WTC11 (cell line): ENCODE measurements at regions not wholly inside any gene's neighbourhood (a gene's known extent, or its start where the extent isn't known, plus 50 kb on each side); places are given as distances from the start of the nearest gene placed in this dataset.

ENCODE experiments used
- ATAC-seq: fragments of 200-7000 bp; cut with Tn5 transposase; 2 replicates; pipeline ENCODE4 v1.10.0; 2021; ENCODE audit warnings: mild to moderate bottlenecking, moderate library complexity
- CTCF ChIA-PET: fragments of 300-600 bp; sonication (Branson Sonifier 250); formaldehyde crosslinking; loops from one replicate; lab custom pipeline; 2021; ENCODE audit warnings: antibody characterized with exemption; lab: Charles Lee
- POLR2A ChIA-PET: fragments of 350-600 bp; sonication (Branson Sonifier 250); formaldehyde crosslinking; loops from one replicate; lab custom pipeline; 2021; ENCODE audit warnings: antibody characterized with exemption; lab: Charles Lee
- DNase-seq: peaks from one replicate; pipeline ENCODE4 v3.0.0; 2021; ENCODE audit warnings: low spot score
- H3K27ac Mint-ChIP-seq: 2 replicates; pipeline ENCODE4 v1.8.0; 2021; ENCODE audit warnings: mixed read lengths
- H3K27me3 Mint-ChIP-seq: 2 replicates; pipeline ENCODE4 v1.8.0; 2021; ENCODE audit warnings: low read depth, mild to moderate bottlenecking, moderate library complexity, mixed read lengths
- H3K36me3 Mint-ChIP-seq: 2 replicates; pipeline ENCODE4 v1.8.0; 2021; ENCODE audit warnings: mixed read lengths
- H3K4me1 Mint-ChIP-seq: 2 replicates; pipeline ENCODE4 v1.8.0; 2022; ENCODE audit warnings: mixed read lengths
- H3K4me3 Mint-ChIP-seq: 2 replicates; pipeline ENCODE4 v1.8.0; 2021; ENCODE audit warnings: mild to moderate bottlenecking, moderate library complexity, mixed read lengths
- H3K9me3 Mint-ChIP-seq: 2 replicates; pipeline ENCODE4 v1.8.0; 2021; ENCODE audit warnings: mixed read lengths
- CREM ChIP-seq: sonication (generic); formaldehyde crosslinking; IDR thresholded peaks from 2 replicates; pipeline ENCODE4 v1.8.1; 2022; ENCODE audit warnings: mild to moderate bottlenecking, missing genetic modification reagents, moderate library complexity
- EMX1 ChIP-seq: fragments of 250-450 bp; sonication (Bioruptor Pico); IDR thresholded peaks from 2 replicates; pipeline ENCODE4 v1.8.0; 2021; ENCODE audit warnings: mild to moderate bottlenecking
- ETV6 ChIP-seq: sonication (generic); formaldehyde crosslinking; IDR thresholded peaks from 2 replicates; pipeline ENCODE4 v1.8.1; 2022; ENCODE audit warnings: mild to moderate bottlenecking, missing genetic modification reagents
- GABPB1 ChIP-seq: sonication (generic); formaldehyde crosslinking; IDR thresholded peaks from 2 replicates; pipeline ENCODE4 v1.8.1; 2023; ENCODE audit warnings: mild to moderate bottlenecking, missing genetic modification reagents
- GTF2I ChIP-seq: fragments of 250-450 bp; sonication (Bioruptor Pico); conservative IDR thresholded peaks from 2 replicates; pipeline ENCODE4 v1.4.0; 2021; ENCODE audit warnings: mild to moderate bottlenecking
- JUN ChIP-seq: sonication (generic); formaldehyde crosslinking; IDR thresholded peaks from 2 replicates; pipeline ENCODE4 v1.8.0; 2023; ENCODE audit warnings: mild to moderate bottlenecking, missing genetic modification reagents
- KAT7 ChIP-seq: sonication (generic); formaldehyde crosslinking; IDR thresholded peaks from 2 replicates; pipeline ENCODE4 v1.8.1; 2023; ENCODE audit warnings: missing genetic modification reagents, mild to moderate bottlenecking, borderline replicate concordance
- MXD4 ChIP-seq: fragments of 250-450 bp; sonication (Bioruptor Pico); IDR thresholded peaks from 2 replicates; pipeline ENCODE4 v1.8.0; 2021; ENCODE audit warnings: mild to moderate bottlenecking, moderate library complexity, borderline replicate concordance
- NFATC4 ChIP-seq: fragments of 250-450 bp; sonication (Bioruptor Pico); IDR thresholded peaks from 2 replicates; pipeline ENCODE4 v1.9.0; 2021; ENCODE audit warnings: mild to moderate bottlenecking
- SMAD4 ChIP-seq: sonication (generic); formaldehyde crosslinking; IDR thresholded peaks from 2 replicates; pipeline ENCODE4 v1.8.0; 2022; ENCODE audit warnings: mild to moderate bottlenecking, missing genetic modification reagents
- TCF7 ChIP-seq: sonication (generic); formaldehyde crosslinking; IDR thresholded peaks from 2 replicates; pipeline ENCODE4 v1.8.0; 2022; ENCODE audit warnings: mild to moderate bottlenecking, low read depth, missing genetic modification reagents, moderate library complexity
- TEAD1 ChIP-seq: sonication (generic); formaldehyde crosslinking; IDR thresholded peaks from 2 replicates; pipeline ENCODE4 v1.8.0; 2022; ENCODE audit warnings: mild to moderate bottlenecking, missing genetic modification reagents
- ZNF138 ChIP-seq: sonication (generic); formaldehyde crosslinking; conservative IDR thresholded peaks from 2 replicates; pipeline ENCODE4 v1.8.1; 2022; ENCODE audit warnings: mild to moderate bottlenecking, moderate library complexity, missing genetic modification reagents
- ZNF219 ChIP-seq: sonication (generic); formaldehyde crosslinking; IDR thresholded peaks from 2 replicates; pipeline ENCODE4 v1.8.0; 2023; ENCODE audit warnings: missing genetic modification reagents, mild to moderate bottlenecking, borderline replicate concordance
- ZNF263 ChIP-seq: sonication (generic); formaldehyde crosslinking; IDR thresholded peaks from 2 replicates; pipeline ENCODE4 v1.8.1; 2022; ENCODE audit warnings: low read depth, mild to moderate bottlenecking, moderate library complexity, missing genetic modification reagents
- ZNF317 ChIP-seq: sonication (generic); formaldehyde crosslinking; IDR thresholded peaks from 2 replicates; pipeline ENCODE4 v1.8.1; 2023; ENCODE audit warnings: low read depth, mild to moderate bottlenecking, moderate library complexity, missing genetic modification reagents, borderline replicate concordance
- ZNF423 ChIP-seq: fragments of 250-450 bp; sonication (Bioruptor Pico); IDR thresholded peaks from 2 replicates; pipeline ENCODE4 v2.1.2; 2022; ENCODE audit warnings: mild to moderate bottlenecking, moderate library complexity
- TF ChIP-seq, protein P1 (sequence below): sonication (generic); formaldehyde crosslinking; IDR thresholded peaks from 2 replicates; pipeline ENCODE4 v1.8.1; 2022; ENCODE audit warnings: missing genetic modification reagents, borderline replicate concordance
- TF ChIP-seq, protein P2 (sequence below): sonication (generic); formaldehyde crosslinking; IDR thresholded peaks from 2 replicates; pipeline ENCODE4 v1.8.0; 2022; ENCODE audit warnings: mild to moderate bottlenecking, missing genetic modification reagents
- TF ChIP-seq, protein P3 (sequence below): fragments of 200-600 bp; IDR thresholded peaks from 2 replicates; pipeline ENCODE4 v1.8.0; 2022; ENCODE audit warnings: antibody characterized with exemption
- TF ChIP-seq, protein P4 (sequence below): sonication (generic); formaldehyde crosslinking; conservative IDR thresholded peaks from 2 replicates; pipeline ENCODE4 v1.8.1; 2022; ENCODE audit warnings: mild to moderate bottlenecking, missing genetic modification reagents
- TF ChIP-seq, protein P5 (sequence below): fragments of 250-450 bp; sonication (Bioruptor Pico); conservative IDR thresholded peaks from 2 replicates; pipeline ENCODE4 v1.9.0; 2021; ENCODE audit warnings: mild to moderate bottlenecking
- TF ChIP-seq, protein P6 (sequence below): sonication (generic); formaldehyde crosslinking; IDR thresholded peaks from 2 replicates; pipeline ENCODE4 v1.8.1; 2022; ENCODE audit warnings: mild to moderate bottlenecking, missing genetic modification reagents, moderate library complexity, borderline replicate concordance
- TF ChIP-seq, protein P7 (sequence below): sonication (generic); formaldehyde crosslinking; IDR thresholded peaks from 2 replicates; pipeline ENCODE4 v1.8.1; 2023; ENCODE audit warnings: mild to moderate bottlenecking, missing genetic modification reagents, moderate library complexity

DNA sequence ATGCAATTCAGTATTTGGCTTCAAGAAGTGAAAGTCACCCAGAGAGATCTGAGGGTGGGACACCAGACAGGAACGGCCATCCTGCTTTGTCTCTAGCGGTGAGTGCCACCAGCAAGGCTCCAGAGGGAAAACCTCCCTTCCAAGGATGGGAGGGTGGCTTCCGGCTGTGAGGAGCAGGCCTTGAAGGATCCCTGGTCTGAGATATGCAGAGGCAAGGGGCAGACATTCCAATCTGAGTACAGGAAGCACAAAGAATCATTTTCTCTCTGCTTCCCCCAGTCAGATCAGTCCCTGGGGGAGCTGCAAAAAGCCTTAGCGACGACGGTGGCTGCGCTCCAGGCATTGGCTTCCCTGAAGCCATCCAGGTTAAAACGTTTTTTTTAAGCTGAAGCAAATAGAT, 167.4 kb downstream of the TEX36 start:
- DNase-seq (no peak), ATAC-seq (peak; percentile 57)
- Mint-ChIP-seq H3K4me3 (no peak overlapping the region), H3K4me1 (peaks cover 31% of the 10 kb centered on the region), H3K36me3 (peaks cover 18% of the 10 kb centered on the region), H3K27ac (no peak overlapping the region), H3K9me3 (peaks cover 33% of the 10 kb centered on the region), H3K27me3 (no peaks in the 10 kb centered on the region)
- TF ChIP-seq NFATC4 (CRISPR knock-in tag) (no peak), EMX1 (CRISPR knock-in tag) (no peak), ZNF138 (CRISPR knock-in tag) (no peak), CREM (CRISPR knock-in tag) (no peak)
- TF ChIP-seq, protein P1, sequence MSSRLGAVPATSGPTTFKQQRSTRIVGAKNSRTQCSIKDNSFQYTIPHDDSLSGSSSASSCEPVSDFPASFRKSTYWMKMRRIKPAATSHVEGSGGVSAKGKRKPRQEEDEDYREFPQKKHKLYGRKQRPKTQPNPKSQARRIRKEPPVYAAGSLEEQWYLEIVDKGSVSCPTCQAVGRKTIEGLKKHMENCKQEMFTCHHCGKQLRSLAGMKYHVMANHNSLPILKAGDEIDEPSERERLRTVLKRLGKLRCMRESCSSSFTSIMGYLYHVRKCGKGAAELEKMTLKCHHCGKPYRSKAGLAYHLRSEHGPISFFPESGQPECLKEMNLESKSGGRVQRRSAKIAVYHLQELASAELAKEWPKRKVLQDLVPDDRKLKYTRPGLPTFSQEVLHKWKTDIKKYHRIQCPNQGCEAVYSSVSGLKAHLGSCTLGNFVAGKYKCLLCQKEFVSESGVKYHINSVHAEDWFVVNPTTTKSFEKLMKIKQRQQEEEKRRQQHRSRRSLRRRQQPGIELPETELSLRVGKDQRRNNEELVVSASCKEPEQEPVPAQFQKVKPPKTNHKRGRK (CRISPR knock-in tag), result no peak
- TF ChIP-seq, protein P2, sequence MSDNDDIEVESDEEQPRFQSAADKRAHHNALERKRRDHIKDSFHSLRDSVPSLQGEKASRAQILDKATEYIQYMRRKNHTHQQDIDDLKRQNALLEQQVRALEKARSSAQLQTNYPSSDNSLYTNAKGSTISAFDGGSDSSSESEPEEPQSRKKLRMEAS (CRISPR knock-in tag), result no peak
- ChIA-PET POLR2A (no interaction called here), CTCF (no interaction called here)

DNA sequence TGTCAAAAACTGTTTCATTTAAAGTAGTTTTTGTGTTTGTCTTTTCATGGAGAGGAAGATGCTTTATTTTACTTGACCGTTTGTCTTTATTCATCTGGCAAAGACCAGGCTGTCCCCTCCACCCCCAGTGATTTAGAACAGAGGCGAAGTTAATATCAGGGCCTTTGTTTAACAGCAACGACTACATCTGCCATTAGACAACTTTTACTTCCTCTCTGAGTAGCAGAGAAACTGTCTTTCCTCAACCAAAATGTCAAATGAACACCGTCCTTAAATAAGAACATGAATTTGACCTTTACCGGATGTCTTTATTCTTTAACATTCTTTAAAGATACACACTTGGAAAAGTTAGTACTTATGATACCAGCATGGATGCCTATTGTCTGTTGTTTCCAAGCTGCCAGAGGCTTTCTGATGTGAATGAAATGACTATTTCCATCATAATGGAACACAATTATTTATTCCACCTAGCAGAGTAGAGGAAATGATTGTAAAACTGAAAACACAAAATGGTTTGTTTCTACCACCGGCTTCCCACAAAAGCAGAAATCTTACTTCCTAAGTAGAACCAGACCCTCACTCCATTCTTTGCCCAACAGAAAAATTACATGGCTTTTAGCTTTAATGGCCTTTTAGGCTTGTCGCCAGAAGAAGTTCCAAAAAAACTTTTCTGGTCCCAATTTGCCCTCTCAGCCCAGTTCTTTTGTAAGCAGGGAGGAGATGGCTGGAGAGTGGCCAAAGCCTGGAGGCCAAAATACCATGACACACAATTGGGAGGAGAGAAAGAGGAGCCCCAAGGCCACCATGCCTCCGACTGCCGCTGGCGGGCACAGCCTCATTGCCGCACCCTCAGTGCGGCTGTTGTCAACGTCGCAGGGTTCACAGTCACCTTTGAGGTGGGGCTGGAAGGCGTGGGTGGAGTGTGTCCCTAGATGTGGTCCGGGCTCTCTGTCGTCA, 168.5 kb downstream of the TEX36 start:
- POLR2A ChIA-PET, result no interaction called here

DNA sequence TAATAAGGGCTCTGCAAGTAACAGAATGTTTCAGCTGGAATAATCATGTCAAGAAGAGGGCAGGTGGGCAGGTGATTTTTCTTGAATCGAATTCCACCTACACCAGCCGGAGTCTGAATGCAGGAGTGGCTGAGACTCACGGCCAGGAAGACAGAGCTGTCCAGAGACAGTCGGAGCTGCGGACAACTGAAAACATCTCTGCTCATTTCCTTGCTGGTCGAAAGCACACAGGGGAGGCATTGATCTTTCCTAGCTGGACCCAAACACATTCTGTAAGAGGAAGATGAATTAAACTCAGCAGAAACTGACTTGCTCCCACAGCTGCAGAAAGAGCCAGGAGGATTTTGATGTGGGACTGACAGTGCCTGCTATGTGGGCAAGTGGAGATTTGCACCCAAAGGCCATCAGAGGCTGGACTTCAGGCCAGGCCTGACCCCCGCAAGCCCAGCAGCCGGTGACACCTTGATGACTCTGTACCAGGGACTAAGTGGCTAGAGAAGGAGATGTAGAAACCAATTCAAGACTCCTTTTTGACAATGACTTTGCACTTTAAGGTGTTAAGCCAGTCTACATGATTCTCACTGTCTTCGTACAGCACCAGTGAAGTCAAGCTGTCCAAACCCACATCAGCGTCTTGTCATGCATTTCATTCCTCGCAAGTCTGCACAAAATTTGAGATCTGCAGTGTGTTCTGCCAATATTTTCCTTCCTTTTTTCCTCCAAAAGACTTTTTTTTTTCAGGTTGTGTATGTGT, 169.4 kb downstream of the TEX36 start:
- H3K27me3 Mint-ChIP-seq, result no peaks in the 10 kb centered on the region
- POLR2A ChIA-PET, result no interaction called here
- no peak overlapping the region for H3K4me3 Mint-ChIP-seq
- ATAC-seq, result no peak; the same call in 1 of the 2 replicates
- H3K4me1 Mint-ChIP-seq, result peaks cover 38% of the 10 kb centered on the region
- peaks cover 33% of the 10 kb centered on the region for H3K9me3 Mint-ChIP-seq
- peak overlapping the region; percentile 19; the same call in 1 of the 2 replicates for H3K27ac Mint-ChIP-seq
- no peak for DNase-seq
- CTCF ChIA-PET, result interaction anchor here (2.3 kb wide), 1 partner anchor 8 kb away, joined by 14 read pairs; no protein-coding TSS in a partner anchor
- peaks cover 24% of the 10 kb centered on the region for H3K36me3 Mint-ChIP-seq
- no peak for TF ChIP-seq ZNF219 (CRISPR knock-in tag)
- TF ChIP-seq, protein P3, sequence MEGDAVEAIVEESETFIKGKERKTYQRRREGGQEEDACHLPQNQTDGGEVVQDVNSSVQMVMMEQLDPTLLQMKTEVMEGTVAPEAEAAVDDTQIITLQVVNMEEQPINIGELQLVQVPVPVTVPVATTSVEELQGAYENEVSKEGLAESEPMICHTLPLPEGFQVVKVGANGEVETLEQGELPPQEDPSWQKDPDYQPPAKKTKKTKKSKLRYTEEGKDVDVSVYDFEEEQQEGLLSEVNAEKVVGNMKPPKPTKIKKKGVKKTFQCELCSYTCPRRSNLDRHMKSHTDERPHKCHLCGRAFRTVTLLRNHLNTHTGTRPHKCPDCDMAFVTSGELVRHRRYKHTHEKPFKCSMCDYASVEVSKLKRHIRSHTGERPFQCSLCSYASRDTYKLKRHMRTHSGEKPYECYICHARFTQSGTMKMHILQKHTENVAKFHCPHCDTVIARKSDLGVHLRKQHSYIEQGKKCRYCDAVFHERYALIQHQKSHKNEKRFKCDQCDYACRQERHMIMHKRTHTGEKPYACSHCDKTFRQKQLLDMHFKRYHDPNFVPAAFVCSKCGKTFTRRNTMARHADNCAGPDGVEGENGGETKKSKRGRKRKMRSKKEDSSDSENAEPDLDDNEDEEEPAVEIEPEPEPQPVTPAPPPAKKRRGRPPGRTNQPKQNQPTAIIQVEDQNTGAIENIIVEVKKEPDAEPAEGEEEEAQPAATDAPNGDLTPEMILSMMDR, result no peak
- TF ChIP-seq ETV6 (CRISPR knock-in tag), result no peak
- TF ChIP-seq ZNF138 (CRISPR knock-in tag), result no peak
- no peak for TF ChIP-seq KAT7 (CRISPR knock-in tag)
- no peak for TF ChIP-seq ZNF263 (CRISPR knock-in tag)
- TF ChIP-seq ZNF423 (CRISPR knock-in tag), result no peak
- TF ChIP-seq, protein P4, sequence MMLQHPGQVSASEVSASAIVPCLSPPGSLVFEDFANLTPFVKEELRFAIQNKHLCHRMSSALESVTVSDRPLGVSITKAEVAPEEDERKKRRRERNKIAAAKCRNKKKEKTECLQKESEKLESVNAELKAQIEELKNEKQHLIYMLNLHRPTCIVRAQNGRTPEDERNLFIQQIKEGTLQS (CRISPR knock-in tag), result no peak
- TF ChIP-seq, protein P5, sequence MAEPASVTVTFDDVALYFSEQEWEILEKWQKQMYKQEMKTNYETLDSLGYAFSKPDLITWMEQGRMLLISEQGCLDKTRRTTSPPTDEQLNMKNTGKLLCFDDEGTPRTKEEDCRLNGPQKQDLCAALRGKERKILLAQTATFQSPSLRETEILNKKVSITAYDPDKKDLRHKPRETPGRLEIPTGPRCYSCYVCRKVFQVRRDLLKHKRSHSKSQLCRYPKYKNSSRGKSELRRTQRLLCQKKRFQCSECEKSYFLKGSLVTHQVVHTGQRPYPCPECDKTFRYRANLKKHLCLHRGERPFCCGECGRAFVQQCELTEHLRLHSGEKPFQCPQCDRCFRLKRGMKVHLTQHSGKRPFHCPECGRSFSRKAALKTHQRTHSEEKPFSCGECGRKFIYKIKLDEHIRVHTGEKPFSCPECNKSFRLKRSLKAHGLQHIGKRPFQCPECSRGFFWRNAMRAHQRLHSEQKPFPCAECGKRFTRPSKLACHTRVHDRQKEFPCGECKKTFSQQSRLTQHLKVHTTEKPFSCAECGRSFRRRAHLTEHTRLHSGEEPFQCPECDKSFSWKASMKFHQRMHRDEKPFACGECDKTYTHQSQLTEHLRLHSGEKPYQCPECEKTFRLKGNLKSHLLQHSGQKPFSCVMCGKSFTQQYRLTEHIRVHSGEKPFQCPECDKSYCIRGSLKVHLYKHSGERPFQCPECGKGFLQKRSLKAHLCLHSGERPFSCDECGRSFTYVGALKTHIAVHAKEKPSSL, result no peak
- no peak for TF ChIP-seq SMAD4
- TF ChIP-seq GTF2I, result no peak
- no peak for TF ChIP-seq JUN (CRISPR knock-in tag)
- TF ChIP-seq EMX1 (CRISPR knock-in tag), result no peak

More for the DNA sequence above, 168.5 kb downstream of the TEX36 start:
- H3K27ac Mint-ChIP-seq, result 0 out of 2 replicates have a peak overlapping the region, but pooled peaks have one; percentile 46
- H3K4me3 Mint-ChIP-seq, result peak overlapping the region; percentile 0; the same call in 1 of the 2 replicates
- H3K27me3 Mint-ChIP-seq, result no peaks in the 10 kb centered on the region
- CTCF ChIA-PET, result interaction anchor here (2.3 kb wide), 1 partner anchor 7 kb away, joined by 14 read pairs; no protein-coding TSS in a partner anchor
- peaks cover 38% of the 10 kb centered on the region for H3K4me1 Mint-ChIP-seq
- DNase-seq (no peak), ATAC-seq (peak; percentile 65)
- TF ChIP-seq ZNF317 (CRISPR knock-in tag) (no peak), TCF7 (CRISPR knock-in tag) (no peak), TEAD1 (CRISPR knock-in tag) (no peak), MXD4 (no peak), GABPB1 (CRISPR knock-in tag) (no peak)
- TF ChIP-seq, protein P6, sequence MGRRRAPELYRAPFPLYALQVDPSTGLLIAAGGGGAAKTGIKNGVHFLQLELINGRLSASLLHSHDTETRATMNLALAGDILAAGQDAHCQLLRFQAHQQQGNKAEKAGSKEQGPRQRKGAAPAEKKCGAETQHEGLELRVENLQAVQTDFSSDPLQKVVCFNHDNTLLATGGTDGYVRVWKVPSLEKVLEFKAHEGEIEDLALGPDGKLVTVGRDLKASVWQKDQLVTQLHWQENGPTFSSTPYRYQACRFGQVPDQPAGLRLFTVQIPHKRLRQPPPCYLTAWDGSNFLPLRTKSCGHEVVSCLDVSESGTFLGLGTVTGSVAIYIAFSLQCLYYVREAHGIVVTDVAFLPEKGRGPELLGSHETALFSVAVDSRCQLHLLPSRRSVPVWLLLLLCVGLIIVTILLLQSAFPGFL (CRISPR knock-in tag), result no peak
- TF ChIP-seq, protein P7, sequence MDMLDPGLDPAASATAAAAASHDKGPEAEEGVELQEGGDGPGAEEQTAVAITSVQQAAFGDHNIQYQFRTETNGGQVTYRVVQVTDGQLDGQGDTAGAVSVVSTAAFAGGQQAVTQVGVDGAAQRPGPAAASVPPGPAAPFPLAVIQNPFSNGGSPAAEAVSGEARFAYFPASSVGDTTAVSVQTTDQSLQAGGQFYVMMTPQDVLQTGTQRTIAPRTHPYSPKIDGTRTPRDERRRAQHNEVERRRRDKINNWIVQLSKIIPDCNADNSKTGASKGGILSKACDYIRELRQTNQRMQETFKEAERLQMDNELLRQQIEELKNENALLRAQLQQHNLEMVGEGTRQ (CRISPR knock-in tag), result no peak
- peaks cover 22% of the 10 kb centered on the region for H3K36me3 Mint-ChIP-seq
- peaks cover 30% of the 10 kb centered on the region for H3K9me3 Mint-ChIP-seq
